DND-41 (cell line): ENCODE measurements at regions not wholly inside any gene's neighbourhood (a gene's known extent, or its start where the extent isn't known, plus 50 kb on each side); places are given as distances from the start of the nearest gene placed in this dataset.

Source experiments
- CTCF ChIP-seq: IDR thresholded peaks from 2 replicates; pipeline ENCODE4 v1.5.1; 2012; ENCODE audit warnings: borderline replicate concordance, low read length, moderate library complexity, mild to moderate bottlenecking; ENCODE audit not compliant: poor library complexity, severe bottlenecking; ENCODE audit errors: extremely low read depth
- EZH2 ChIP-seq: IDR thresholded peaks from 3 replicates; pipeline ENCODE4 v1.6.1; 2012; ENCODE audit warnings: borderline replicate concordance, low read depth, mild to moderate bottlenecking, moderate library complexity, low read length, inconsistent platforms; ENCODE audit not compliant: severe bottlenecking

DNA sequence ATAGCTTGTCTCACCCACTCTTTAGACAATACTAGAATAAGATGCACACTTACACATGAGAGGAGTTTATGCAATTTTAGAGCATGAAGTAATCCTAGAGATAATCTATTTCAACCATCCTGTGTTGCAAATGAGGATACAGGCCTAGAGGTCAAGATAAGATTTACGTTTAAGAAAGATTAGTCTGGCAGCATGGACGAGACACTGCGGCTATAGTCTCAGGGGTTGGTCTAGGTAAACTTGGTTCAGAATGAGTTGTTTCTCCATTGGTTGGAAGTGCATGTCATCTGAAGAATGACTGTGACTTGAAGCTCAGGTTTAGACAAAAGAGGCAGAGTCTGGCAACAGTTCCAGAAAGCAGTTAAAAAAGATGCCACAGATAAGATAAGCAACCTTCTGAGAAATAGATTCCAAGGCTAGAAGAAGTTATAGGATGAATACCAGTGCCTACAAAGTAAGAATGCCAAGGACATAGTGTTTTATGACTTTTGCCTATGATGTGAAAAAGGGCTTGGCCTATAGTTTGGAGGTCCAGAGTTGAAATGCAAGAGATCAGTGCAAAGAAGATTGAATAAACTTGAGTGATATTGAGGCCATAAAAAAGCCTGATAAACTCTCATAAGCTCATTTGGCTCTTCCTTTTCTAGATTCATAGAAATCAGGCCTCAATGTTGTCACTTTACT lies 631.0 kb downstream of the SQOR start:
- TF ChIP-seq EZH2 (no peak), CTCF (no peak)
